ENCODE measurements at regions not wholly inside any gene's neighbourhood (a gene's known extent, or its start where the extent isn't known, plus 50 kb on each side); places are given as distances from the start of the nearest gene placed in this dataset.

DNA sequence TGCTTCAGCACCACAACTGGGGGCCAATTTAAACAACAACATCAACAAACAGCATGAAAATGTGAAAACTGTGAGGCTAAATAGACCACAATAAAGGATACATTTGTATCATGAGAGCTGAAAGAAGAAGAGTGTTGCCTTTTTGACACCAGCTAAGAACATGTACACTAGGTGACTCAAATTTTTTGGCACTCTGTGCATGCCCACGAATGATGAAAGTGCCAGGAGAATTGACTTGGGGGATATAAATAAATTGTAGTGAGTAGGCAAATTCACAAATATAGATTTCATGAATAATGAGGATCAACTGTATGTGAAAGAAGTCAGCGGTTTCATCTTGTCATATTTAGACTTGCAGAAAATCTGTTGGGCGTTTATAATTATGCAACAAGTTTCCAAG, 1388.0 kb upstream of the LRRTM1 start:
- no peaks in the 10 kb centered on the region for H3K27me3 ChIP-seq (ENCODE audit: insufficient read depth, low read length)
- no peak overlapping the region for H3K27ac ChIP-seq (ENCODE audit: low read depth, low read length)
- H3K4me3 ChIP-seq (ENCODE audit: low read depth, low read length) = no peak overlapping the region
- H3K4me1 ChIP-seq (ENCODE audit: control insufficient read depth, insufficient read depth, low read length, unreplicated experiment) = no peaks in the 10 kb centered on the region
- no peak overlapping the region for H2AFZ ChIP-seq (ENCODE audit: low read length, unreplicated experiment)
- H3K79me2 ChIP-seq (ENCODE audit: control insufficient read depth, insufficient read depth, low read length, unreplicated experiment) = no peaks in the 10 kb centered on the region
- H3K36me3 ChIP-seq (ENCODE audit: insufficient read depth, low read length) = no peaks in the 10 kb centered on the region

DNA sequence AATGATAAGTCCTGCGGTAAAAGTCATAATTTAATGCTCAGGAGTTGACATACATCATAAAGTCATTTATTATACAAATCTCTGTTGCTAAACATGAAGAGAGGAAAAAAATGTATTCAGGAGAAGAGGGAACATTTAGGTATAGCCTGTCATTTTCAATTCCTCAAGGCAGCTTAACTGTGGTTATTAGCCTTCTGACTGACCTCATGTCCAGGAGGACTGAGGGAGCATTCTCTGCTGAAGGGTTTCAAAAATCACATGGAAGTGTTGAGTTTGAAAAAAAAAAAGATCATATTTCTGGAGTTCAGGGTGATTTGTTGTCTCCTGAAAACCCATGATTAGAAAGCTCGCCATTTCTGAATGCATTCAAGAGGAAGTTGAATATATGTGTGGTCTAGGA, 1371.1 kb upstream of the LRRTM1 start:
- H3K4me1 ChIP-seq (ENCODE audit: control insufficient read depth, insufficient read depth, low read length, unreplicated experiment) = no peaks in the 10 kb centered on the region
- H3K4me3 ChIP-seq (ENCODE audit: low read depth, low read length) = no peak overlapping the region
- H3K79me2 ChIP-seq (ENCODE audit: control insufficient read depth, insufficient read depth, low read length, unreplicated experiment) = no peaks in the 10 kb centered on the region
- H3K36me3 ChIP-seq (ENCODE audit: insufficient read depth, low read length) = no peaks in the 10 kb centered on the region
- H2AFZ ChIP-seq (ENCODE audit: low read length, unreplicated experiment) = no peak overlapping the region
- no peaks in the 10 kb centered on the region for H3K27me3 ChIP-seq (ENCODE audit: insufficient read depth, low read length)
- no peak overlapping the region for H3K27ac ChIP-seq (ENCODE audit: low read depth, low read length)

DNA sequence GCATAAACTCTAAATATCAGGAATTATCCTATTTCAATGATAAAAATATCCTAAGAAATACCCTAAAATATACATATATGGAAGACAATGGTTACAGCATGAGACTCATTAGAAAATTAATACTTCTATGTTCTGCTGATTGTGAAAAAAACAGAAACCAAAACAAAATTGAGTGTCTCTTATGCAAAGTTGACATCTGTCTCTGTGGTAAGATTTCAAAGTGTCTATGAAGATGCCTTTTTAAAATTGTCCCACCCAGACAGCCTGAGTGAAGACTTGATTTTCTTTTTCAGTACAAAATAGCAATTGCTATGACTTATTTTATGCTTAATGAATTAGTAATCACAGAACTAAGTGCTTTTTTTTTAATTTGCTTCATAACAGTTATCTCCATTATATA, 1368.4 kb upstream of the LRRTM1 start:
- Histone ChIP-seq H2AFZ (ENCODE audit: low read length, unreplicated experiment) (no peak overlapping the region), H3K27me3 (ENCODE audit: insufficient read depth, low read length) (no peaks in the 10 kb centered on the region), H3K4me3 (ENCODE audit: low read depth, low read length) (no peak overlapping the region), H3K4me1 (ENCODE audit: control insufficient read depth, insufficient read depth, low read length, unreplicated experiment) (no peaks in the 10 kb centered on the region), H3K36me3 (ENCODE audit: insufficient read depth, low read length) (no peaks in the 10 kb centered on the region), H3K27ac (ENCODE audit: low read depth, low read length) (no peak overlapping the region), H3K79me2 (ENCODE audit: control insufficient read depth, insufficient read depth, low read length, unreplicated experiment) (no peaks in the 10 kb centered on the region)

DNA sequence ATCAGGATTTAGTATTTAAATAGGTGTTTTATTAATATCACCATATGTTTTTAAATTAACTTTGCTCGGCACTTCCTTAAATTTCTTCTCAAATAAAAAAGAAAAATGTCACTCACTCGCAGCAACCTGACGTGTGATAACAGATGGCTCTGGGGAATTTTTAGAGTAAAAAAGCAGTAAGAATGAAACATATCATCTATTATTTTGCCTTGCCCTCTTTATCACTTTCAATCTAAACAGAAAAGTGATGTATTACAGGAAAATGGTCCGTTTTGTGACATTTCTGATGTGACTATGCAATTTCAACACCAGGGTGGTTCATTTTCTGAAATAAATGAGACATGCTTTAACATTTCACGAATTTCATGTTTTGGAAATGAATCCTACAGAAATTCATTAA, 1368.0 kb upstream of the LRRTM1 start:
- Histone ChIP-seq H3K79me2 (ENCODE audit: control insufficient read depth, insufficient read depth, low read length, unreplicated experiment) (no peaks in the 10 kb centered on the region), H3K27ac (ENCODE audit: low read depth, low read length) (no peak overlapping the region), H3K27me3 (ENCODE audit: insufficient read depth, low read length) (no peaks in the 10 kb centered on the region), H3K4me1 (ENCODE audit: control insufficient read depth, insufficient read depth, low read length, unreplicated experiment) (no peaks in the 10 kb centered on the region), H2AFZ (ENCODE audit: low read length, unreplicated experiment) (no peak overlapping the region), H3K4me3 (ENCODE audit: low read depth, low read length) (no peak overlapping the region), H3K36me3 (ENCODE audit: insufficient read depth, low read length) (no peaks in the 10 kb centered on the region)

DNA sequence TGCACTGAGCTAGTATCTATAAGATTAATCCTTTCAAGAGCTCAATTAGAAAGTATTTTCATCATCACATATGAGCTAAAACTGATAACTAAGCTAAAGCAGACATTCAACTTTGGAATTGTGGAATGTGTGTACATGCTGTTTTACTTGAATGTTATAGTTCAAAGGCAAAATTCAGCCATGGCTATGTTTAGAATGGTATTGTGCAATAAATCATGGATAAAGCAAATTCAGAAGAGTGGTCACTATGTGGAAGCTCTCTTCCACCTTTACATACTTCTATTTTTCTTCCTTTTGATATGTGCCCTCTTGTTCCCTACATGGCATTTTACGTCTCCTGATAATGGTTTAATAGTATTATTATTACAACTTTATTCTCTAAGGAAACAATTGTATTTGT, 1366.3 kb upstream of the LRRTM1 start:
- no peaks in the 10 kb centered on the region for H3K4me1 ChIP-seq (ENCODE audit: control insufficient read depth, insufficient read depth, low read length, unreplicated experiment)
- no peak overlapping the region for H2AFZ ChIP-seq (ENCODE audit: low read length, unreplicated experiment)
- no peak overlapping the region for H3K27ac ChIP-seq (ENCODE audit: low read depth, low read length)
- H3K4me3 ChIP-seq (ENCODE audit: low read depth, low read length) = no peak overlapping the region
- H3K36me3 ChIP-seq (ENCODE audit: insufficient read depth, low read length) = no peaks in the 10 kb centered on the region
- no peaks in the 10 kb centered on the region for H3K79me2 ChIP-seq (ENCODE audit: control insufficient read depth, insufficient read depth, low read length, unreplicated experiment)
- no peaks in the 10 kb centered on the region for H3K27me3 ChIP-seq (ENCODE audit: insufficient read depth, low read length)

DNA sequence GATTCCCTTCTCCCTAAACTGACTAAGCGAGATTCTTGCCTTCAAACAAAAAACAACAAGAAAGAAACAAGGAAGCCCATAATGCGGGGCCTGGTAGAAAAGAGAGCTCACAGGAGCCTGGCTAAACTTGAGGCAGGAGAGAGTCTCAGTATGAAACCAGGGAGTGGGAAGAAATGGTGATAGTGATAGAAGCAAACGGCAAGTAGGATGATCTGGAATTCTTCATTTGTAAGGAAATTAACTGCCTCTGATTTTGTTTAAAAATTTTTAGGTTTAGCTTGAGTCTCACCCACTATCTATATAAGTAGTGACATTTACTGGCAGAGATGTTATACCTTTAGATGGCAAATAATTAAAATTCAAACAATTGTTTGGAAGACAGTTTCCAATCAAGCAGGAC, 1356.5 kb upstream of the LRRTM1 start:
- Histone ChIP-seq H3K27me3 (ENCODE audit: insufficient read depth, low read length) (no peaks in the 10 kb centered on the region), H3K36me3 (ENCODE audit: insufficient read depth, low read length) (no peaks in the 10 kb centered on the region), H3K4me3 (ENCODE audit: low read depth, low read length) (no peak overlapping the region), H2AFZ (ENCODE audit: low read length, unreplicated experiment) (no peak overlapping the region), H3K4me1 (ENCODE audit: control insufficient read depth, insufficient read depth, low read length, unreplicated experiment) (no peaks in the 10 kb centered on the region), H3K27ac (ENCODE audit: low read depth, low read length) (no peak overlapping the region), H3K79me2 (ENCODE audit: control insufficient read depth, insufficient read depth, low read length, unreplicated experiment) (no peaks in the 10 kb centered on the region)

DNA sequence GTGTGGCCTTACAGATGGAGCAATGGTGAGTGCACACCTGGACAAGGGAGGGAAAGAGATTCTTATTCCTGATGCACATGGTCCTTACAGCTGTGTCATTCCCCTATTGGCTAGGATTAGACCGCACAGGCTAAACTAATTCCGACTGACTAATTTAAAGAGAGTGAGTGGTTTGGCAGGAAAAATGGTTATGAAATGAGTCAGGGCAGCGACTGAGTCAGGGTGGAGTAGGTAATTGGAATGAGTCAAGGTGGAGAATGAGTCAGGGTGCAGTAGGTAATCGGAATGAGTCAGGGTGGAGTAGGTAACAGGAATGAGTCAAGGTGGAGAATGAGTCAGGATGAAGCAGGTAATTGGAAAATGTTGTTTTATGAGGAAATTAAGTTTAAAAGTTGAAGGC, 1353.7 kb upstream of the LRRTM1 start:
- no peaks in the 10 kb centered on the region for H3K4me1 ChIP-seq (ENCODE audit: control insufficient read depth, insufficient read depth, low read length, unreplicated experiment)
- H3K79me2 ChIP-seq (ENCODE audit: control insufficient read depth, insufficient read depth, low read length, unreplicated experiment) = no peaks in the 10 kb centered on the region
- no peaks in the 10 kb centered on the region for H3K36me3 ChIP-seq (ENCODE audit: insufficient read depth, low read length)
- H2AFZ ChIP-seq (ENCODE audit: low read length, unreplicated experiment) = no peak overlapping the region
- H3K27ac ChIP-seq (ENCODE audit: low read depth, low read length) = no peak overlapping the region
- H3K27me3 ChIP-seq (ENCODE audit: insufficient read depth, low read length) = no peaks in the 10 kb centered on the region
- no peak overlapping the region for H3K4me3 ChIP-seq (ENCODE audit: low read depth, low read length)

DNA sequence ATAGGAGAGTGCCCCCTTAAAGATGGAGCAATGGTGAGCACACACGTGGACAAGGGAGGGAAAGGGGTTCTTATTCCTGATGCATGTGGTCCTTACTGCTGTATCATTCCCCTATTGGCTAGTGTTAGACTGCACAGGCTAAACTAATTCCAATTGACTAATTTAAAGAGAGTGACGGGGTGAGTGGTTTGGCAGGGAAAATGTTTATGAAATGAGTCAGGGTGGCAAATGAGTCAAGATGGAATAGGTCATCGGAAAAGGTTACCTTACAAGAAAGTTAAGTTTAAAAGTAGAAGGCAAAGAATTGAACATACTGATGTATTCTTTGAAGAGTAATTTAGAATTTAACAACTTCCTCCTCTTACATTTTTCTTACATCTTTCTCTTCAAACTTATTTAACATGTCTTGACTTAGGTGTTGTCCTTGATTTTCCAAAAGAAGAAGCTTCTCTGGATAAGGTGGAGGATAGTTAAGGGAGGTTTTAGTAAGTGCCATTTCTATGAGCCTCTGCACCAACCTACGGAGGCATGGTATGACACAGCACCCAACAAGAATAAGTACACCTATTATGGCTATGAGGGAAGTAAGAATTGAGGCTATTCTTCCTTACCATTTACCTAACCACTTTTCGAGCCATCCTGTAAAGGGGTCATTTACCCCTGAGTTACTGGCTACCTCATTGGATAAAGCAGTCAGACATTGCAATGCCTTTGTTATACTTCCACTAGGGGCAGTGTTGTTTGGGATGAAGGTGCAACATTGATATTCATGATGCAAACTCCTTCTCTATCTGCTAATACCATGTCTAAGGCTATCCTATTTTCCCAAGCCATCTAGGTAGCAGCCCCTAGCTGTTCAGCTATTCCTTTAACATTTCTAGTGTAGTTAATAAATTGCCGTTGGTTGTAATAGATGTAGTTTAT, 1345.8 kb upstream of the LRRTM1 start:
- Histone ChIP-seq H3K4me3 (ENCODE audit: low read depth, low read length) (no peak overlapping the region), H3K27me3 (ENCODE audit: insufficient read depth, low read length) (no peaks in the 10 kb centered on the region), H3K36me3 (ENCODE audit: insufficient read depth, low read length) (no peaks in the 10 kb centered on the region), H3K27ac (ENCODE audit: low read depth, low read length) (no peak overlapping the region), H3K79me2 (ENCODE audit: control insufficient read depth, insufficient read depth, low read length, unreplicated experiment) (no peaks in the 10 kb centered on the region), H3K4me1 (ENCODE audit: control insufficient read depth, insufficient read depth, low read length, unreplicated experiment) (no peaks in the 10 kb centered on the region), H2AFZ (ENCODE audit: low read length, unreplicated experiment) (no peak overlapping the region)

DNA sequence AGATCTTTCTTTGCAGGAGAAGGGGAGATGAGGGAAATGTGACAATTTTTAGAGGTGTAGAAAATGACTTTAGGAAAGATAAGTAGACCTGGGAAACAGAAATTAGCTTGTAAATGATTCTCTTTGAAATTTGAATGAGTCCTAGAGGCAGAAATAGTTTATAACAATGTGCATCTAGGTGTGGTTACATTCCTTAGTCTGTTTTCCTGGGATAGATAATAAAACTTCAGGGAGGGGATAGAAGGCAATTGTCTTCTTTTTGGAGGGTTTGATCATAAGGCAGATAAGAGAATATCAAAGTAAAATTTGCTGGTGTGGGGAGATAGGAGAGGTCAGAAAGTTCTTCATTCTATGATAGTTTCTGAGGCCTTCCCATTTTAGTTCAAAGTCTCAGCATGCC, 1344.3 kb upstream of the LRRTM1 start:
- Histone ChIP-seq H3K27ac (ENCODE audit: low read depth, low read length) (no peak overlapping the region), H3K4me3 (ENCODE audit: low read depth, low read length) (no peak overlapping the region), H3K27me3 (ENCODE audit: insufficient read depth, low read length) (no peaks in the 10 kb centered on the region)

DNA sequence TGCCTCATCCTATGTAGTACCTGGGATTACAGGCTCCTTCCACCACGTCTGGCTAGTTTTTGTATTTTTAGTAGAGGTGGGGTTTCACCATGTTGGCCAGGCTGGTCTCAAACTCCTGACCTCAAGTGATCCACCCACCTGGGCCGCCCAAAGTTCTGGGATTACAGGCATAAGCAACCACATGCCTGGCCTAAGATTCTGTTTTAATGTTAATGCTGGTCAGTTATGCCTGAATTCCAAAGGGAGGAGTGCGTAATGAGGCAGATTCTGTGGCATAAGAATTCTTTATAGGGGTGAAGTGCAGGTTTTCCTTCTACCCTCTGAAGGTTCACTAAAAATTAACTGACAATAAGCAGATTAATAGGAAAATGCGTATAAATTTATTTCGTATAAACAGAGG, 1343.8 kb upstream of the LRRTM1 start:
- Histone ChIP-seq H3K4me1 (ENCODE audit: control insufficient read depth, insufficient read depth, low read length, unreplicated experiment) (no peaks in the 10 kb centered on the region), H3K27ac (ENCODE audit: low read depth, low read length) (no peak overlapping the region), H2AFZ (ENCODE audit: low read length, unreplicated experiment) (no peak overlapping the region), H3K79me2 (ENCODE audit: control insufficient read depth, insufficient read depth, low read length, unreplicated experiment) (no peaks in the 10 kb centered on the region), H3K36me3 (ENCODE audit: insufficient read depth, low read length) (no peaks in the 10 kb centered on the region), H3K27me3 (ENCODE audit: insufficient read depth, low read length) (no peaks in the 10 kb centered on the region), H3K4me3 (ENCODE audit: low read depth, low read length) (no peak overlapping the region)

More for the DNA sequence above, 1344.3 kb upstream of the LRRTM1 start:
- Histone ChIP-seq H2AFZ (ENCODE audit: low read length, unreplicated experiment) (no peak overlapping the region), H3K36me3 (ENCODE audit: insufficient read depth, low read length) (no peaks in the 10 kb centered on the region), H3K4me1 (ENCODE audit: control insufficient read depth, insufficient read depth, low read length, unreplicated experiment) (no peaks in the 10 kb centered on the region), H3K79me2 (ENCODE audit: control insufficient read depth, insufficient read depth, low read length, unreplicated experiment) (no peaks in the 10 kb centered on the region)

DNA sequence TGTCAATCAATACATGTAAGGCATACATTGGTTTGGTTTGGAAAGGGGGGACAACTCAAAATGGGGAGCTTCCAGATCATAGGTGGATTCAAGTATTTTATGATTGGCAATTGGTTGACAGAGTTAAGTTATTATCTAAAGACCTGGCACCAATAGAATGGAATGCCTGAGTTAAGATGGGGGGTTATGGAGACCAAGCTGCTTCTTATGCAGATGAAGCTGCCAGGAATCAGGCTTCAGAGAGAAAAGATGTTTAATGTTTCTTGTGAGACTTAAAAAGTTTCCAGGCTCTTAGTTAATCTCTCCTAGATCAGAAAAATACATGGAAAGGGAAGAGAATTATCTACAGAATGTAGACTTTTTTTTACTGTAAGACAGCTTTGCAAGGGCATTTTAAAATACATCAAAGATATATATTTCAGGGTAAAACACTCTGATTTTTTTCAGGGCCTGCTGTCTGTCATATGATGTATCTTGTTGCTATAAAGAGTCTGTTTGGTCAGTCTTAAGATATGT, 1343.2 kb upstream of the LRRTM1 start:
- Histone ChIP-seq H3K36me3 (ENCODE audit: insufficient read depth, low read length) (no peaks in the 10 kb centered on the region), H2AFZ (ENCODE audit: low read length, unreplicated experiment) (no peak overlapping the region), H3K27me3 (ENCODE audit: insufficient read depth, low read length) (no peaks in the 10 kb centered on the region), H3K27ac (ENCODE audit: low read depth, low read length) (no peak overlapping the region), H3K4me1 (ENCODE audit: control insufficient read depth, insufficient read depth, low read length, unreplicated experiment) (no peaks in the 10 kb centered on the region), H3K79me2 (ENCODE audit: control insufficient read depth, insufficient read depth, low read length, unreplicated experiment) (no peaks in the 10 kb centered on the region), H3K4me3 (ENCODE audit: low read depth, low read length) (no peak overlapping the region)
